ENCODE measurements at regions not wholly inside any gene's neighbourhood (a gene's known extent, or its start where the extent isn't known, plus 50 kb on each side); places are given as distances from the start of the nearest gene placed in this dataset.

DNA sequence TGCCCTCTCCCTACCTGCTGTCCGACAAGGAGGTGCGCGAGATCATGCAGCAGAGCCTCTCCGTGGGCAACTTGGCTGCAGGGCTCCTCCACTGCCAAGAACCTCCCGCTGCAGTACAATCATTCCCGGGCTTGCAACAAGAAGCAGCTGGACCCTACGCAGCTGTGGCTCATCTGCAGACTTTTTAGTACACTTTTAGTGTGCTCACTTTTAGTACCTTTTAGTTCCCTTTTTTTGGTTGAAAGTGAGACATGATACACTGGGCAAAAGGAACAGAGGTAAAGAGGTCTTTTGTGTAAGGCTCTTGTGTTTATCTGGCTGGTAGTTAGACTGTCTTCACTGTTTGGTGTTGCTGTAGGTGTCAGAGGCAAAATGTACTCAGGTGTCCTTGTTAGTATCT lies 58.1 kb upstream of the SPTLC1 start:
- intact Hi-C loops (cut with DNase I), result no loop called here
- no peak for ATAC-seq
- no peaks in the 10 kb centered on the region for H3K36me3 ChIP-seq
- H3K4me1 ChIP-seq, result peaks cover 0 to 8% (median 0%) of the 10 kb centered on the region in 12 donors
- WGBS, 4 donors, result 88 to 96% (median 93%) methylated on average over 7 of the region's 7 CpGs
- H3K27me3 ChIP-seq, result no peaks in the 10 kb centered on the region
- no peak for DNase-seq
- H3K9me3 ChIP-seq, result peaks cover 0 to 11% (median 0%) of the 10 kb centered on the region in 12 donors
- no peak overlapping the region for H3K4me3 ChIP-seq
- TF ChIP-seq POLR2A (IDR thresholded peaks at IDR 0.05), result no peak
- no peak for TF ChIP-seq CTCF (IDR thresholded peaks at IDR 0.05)
- no peak overlapping the region for H3K27ac ChIP-seq

- no peaks in the 10 kb centered on the region for H3K36me3 ChIP-seq
- peaks cover 0 to 8% (median 0%) of the 10 kb centered on the region in 12 donors for H3K4me1 ChIP-seq
- H3K9me3 ChIP-seq, result peaks cover 0 to 11% (median 0%) of the 10 kb centered on the region in 12 donors
- no peak for ATAC-seq
- intact Hi-C loops (cut with DNase I), result no loop called here
- H3K27me3 ChIP-seq, result no peaks in the 10 kb centered on the region
- DNase-seq, result no peak
- no peak overlapping the region for H3K27ac ChIP-seq
- WGBS, 4 donors, result 80 to 91% (median 86%) methylated on average over 9 of the region's 9 CpGs
- no peak for TF ChIP-seq POLR2A (IDR thresholded peaks at IDR 0.05)
- no peak for TF ChIP-seq CTCF (IDR thresholded peaks at IDR 0.05)
- H3K4me3 ChIP-seq, result no peak overlapping the region
These were observed 56.6 kb upstream of the SPTLC1 start for GRCh38 chr9:92171822-92172221.

- DNase-seq (no peak), ATAC-seq (no peak)
- Histone ChIP-seq H3K27ac (peak overlapping the region in 2 of 12 donors; percentile 42 to 59), H3K36me3 (no peaks in the 10 kb centered on the region), H3K4me1 (peaks cover 0 to 8% (median 0%) of the 10 kb centered on the region in 12 donors), H3K4me3 (no peak overlapping the region), H3K9me3 (peaks cover 0 to 11% (median 0%) of the 10 kb centered on the region in 12 donors), H3K27me3 (peaks cover 0 to 3% (median 0%) of the 10 kb centered on the region in 9 donors)
- intact Hi-C loops (cut with DNase I), result no loop called here
- WGBS, 4 donors, result 79 to 86% (median 84%) methylated on average over 3 of the region's 3 CpGs
- TF ChIP-seq POLR2A (IDR thresholded peaks at IDR 0.05) (no peak), CTCF (IDR thresholded peaks at IDR 0.05) (no peak)
These were observed 56.1 kb upstream of the SPTLC1 start for GRCh38 chr9:92171281-92171680.

DNA sequence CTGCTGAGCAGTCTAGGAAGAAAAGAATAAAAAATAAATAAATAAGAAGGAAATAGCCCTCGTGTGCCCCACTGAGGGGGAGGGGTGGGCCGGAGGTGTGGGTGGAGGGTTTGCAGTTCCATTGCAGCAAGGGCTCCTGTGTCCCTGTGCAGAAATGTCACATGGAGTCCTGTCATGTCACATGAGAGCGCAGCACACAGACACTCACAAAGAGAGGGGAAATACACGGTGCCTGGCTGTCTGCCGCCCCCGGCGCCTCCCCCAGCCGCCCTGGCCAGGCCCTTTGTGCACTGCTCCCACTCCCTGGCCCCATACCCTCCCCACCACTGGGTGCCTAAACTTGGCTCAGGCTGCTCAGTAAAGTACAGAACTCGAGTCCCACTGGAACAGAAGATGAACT lies 55.6 kb upstream of the SPTLC1 start:
- WGBS, 4 donors, result 13 to 27% (median 16%) methylated on average over 5 to 9 of the region's 9 CpGs
- Histone ChIP-seq H3K27ac (peak overlapping the region in 2 of 12 donors; percentile 42 to 59), H3K4me1 (peaks cover 0 to 8% (median 0%) of the 10 kb centered on the region in 12 donors), H3K4me3 (no peak overlapping the region), H3K36me3 (no peaks in the 10 kb centered on the region), H3K9me3 (peaks cover 0 to 11% (median under 1%) of the 10 kb centered on the region in 12 donors), H3K27me3 (peaks cover 0 to 3% (median 0%) of the 10 kb centered on the region in 9 donors)
- ATAC-seq (peak; percentile 42 to 82 (median 70)), DNase-seq (peak in 3 of 5 donors; percentile 32 to 49 (median 42))
- intact Hi-C loops (cut with DNase I), result no loop called here
- TF ChIP-seq CTCF (IDR thresholded peaks at IDR 0.05) (no peak), POLR2A (IDR thresholded peaks at IDR 0.05) (no peak)

Data from heart left ventricle (tissue), 16 donors.